ENCODE measurements at regions not wholly inside any gene's neighbourhood (a gene's known extent, or its start where the extent isn't known, plus 50 kb on each side); places are given as distances from the start of the nearest gene placed in this dataset.

GRCh38 chr3:18679238-18679637 lies 254.1 kb upstream of the SATB1 start:
- H3K27ac Mint-ChIP-seq (ENCODE audit: unreplicated experiment), result no peak overlapping the region

GRCh38 chr3:18675197-18675596 lies 250.1 kb upstream of the SATB1 start:
- Mint-ChIP-seq H3K4me3 (no peak overlapping the region), H3K9me3 (no peaks in the 10 kb centered on the region), H3K36me3 (ENCODE audit: low read depth) (no peaks in the 10 kb centered on the region), H3K4me1 (peaks cover 5% of the 10 kb centered on the region), H3K27ac (ENCODE audit: unreplicated experiment) (no peak overlapping the region), H3K27me3 (ENCODE audit: low read depth) (no peaks in the 10 kb centered on the region)
- TF ChIP-seq CTCF (conservative IDR thresholded peaks at IDR 0.05), result no peak
- DNase-seq (ENCODE audit: low read depth, low spot score), result no peak

More at GRCh38 chr3:18679238-18679637, 254.1 kb upstream of the SATB1 start:
- Mint-ChIP-seq H3K9me3 (no peaks in the 10 kb centered on the region), H3K4me1 (peaks cover 5% of the 10 kb centered on the region), H3K4me3 (no peak overlapping the region), H3K27me3 (ENCODE audit: low read depth) (no peaks in the 10 kb centered on the region), H3K36me3 (ENCODE audit: low read depth) (no peaks in the 10 kb centered on the region)
- no peak for DNase-seq (ENCODE audit: low read depth, low spot score)
- no peak for TF ChIP-seq CTCF (conservative IDR thresholded peaks at IDR 0.05)

GRCh38 chr3:18672561-18672960 lies 247.4 kb upstream of the SATB1 start:
- Mint-ChIP-seq H3K4me1 (no peaks in the 10 kb centered on the region), H3K27ac (ENCODE audit: unreplicated experiment) (no peak overlapping the region), H3K27me3 (ENCODE audit: low read depth) (peaks cover 2% of the 10 kb centered on the region), H3K36me3 (ENCODE audit: low read depth) (no peaks in the 10 kb centered on the region), H3K4me3 (no peak overlapping the region), H3K9me3 (no peaks in the 10 kb centered on the region)
- DNase-seq (ENCODE audit: low read depth, low spot score), result no peak
- TF ChIP-seq CTCF (conservative IDR thresholded peaks at IDR 0.05), result no peak

GRCh38 chr3:18670759-18671158 lies 245.6 kb upstream of the SATB1 start:
- Mint-ChIP-seq H3K27me3 (ENCODE audit: low read depth) (peaks cover 2% of the 10 kb centered on the region), H3K36me3 (ENCODE audit: low read depth) (no peaks in the 10 kb centered on the region), H3K4me3 (no peak overlapping the region), H3K9me3 (no peaks in the 10 kb centered on the region), H3K4me1 (no peaks in the 10 kb centered on the region), H3K27ac (ENCODE audit: unreplicated experiment) (no peak overlapping the region)
- no peak for DNase-seq (ENCODE audit: low read depth, low spot score)
- no peak for TF ChIP-seq CTCF (conservative IDR thresholded peaks at IDR 0.05)

- peaks cover 2% of the 10 kb centered on the region for H3K27me3 Mint-ChIP-seq (ENCODE audit: low read depth)
- H3K4me1 Mint-ChIP-seq, result no peaks in the 10 kb centered on the region
- TF ChIP-seq CTCF (conservative IDR thresholded peaks at IDR 0.05), result no peak
- no peak overlapping the region for H3K4me3 Mint-ChIP-seq
- H3K27ac Mint-ChIP-seq (ENCODE audit: unreplicated experiment), result no peak overlapping the region
- DNase-seq (ENCODE audit: low read depth, low spot score), result no peak
- H3K36me3 Mint-ChIP-seq (ENCODE audit: low read depth), result no peaks in the 10 kb centered on the region
- no peaks in the 10 kb centered on the region for H3K9me3 Mint-ChIP-seq
These were observed 244.2 kb upstream of the SATB1 start for GRCh38 chr3:18669374-18669773.

GRCh38 chr3:18667552-18667951 lies 242.4 kb upstream of the SATB1 start:
- Mint-ChIP-seq H3K36me3 (ENCODE audit: low read depth) (no peaks in the 10 kb centered on the region), H3K4me3 (no peak overlapping the region), H3K9me3 (no peaks in the 10 kb centered on the region), H3K27ac (ENCODE audit: unreplicated experiment) (no peak overlapping the region), H3K4me1 (no peaks in the 10 kb centered on the region), H3K27me3 (ENCODE audit: low read depth) (peaks cover 2% of the 10 kb centered on the region)
- TF ChIP-seq CTCF (conservative IDR thresholded peaks at IDR 0.05), result no peak
- no peak for DNase-seq (ENCODE audit: low read depth, low spot score)

All from neural crest cell (in vitro differentiated cells).